HCT116 (cell line): ENCODE measurements at regions not wholly inside any gene's neighbourhood (a gene's known extent, or its start where the extent isn't known, plus 50 kb on each side); places are given as distances from the start of the nearest gene placed in this dataset.

Source experiments
- CEBPB ChIP-seq: IDR thresholded peaks from 2 replicates; pipeline ENCODE4 v1.6.1; 2012; ENCODE audit warnings: low read depth
- ELF1 ChIP-seq: IDR thresholded peaks from 2 replicates; pipeline ENCODE4 v1.6.1; 2012; ENCODE audit warnings: low read depth, borderline replicate concordance
- JUND ChIP-seq: IDR thresholded peaks from 2 replicates; pipeline ENCODE4 v1.6.1; 2012
- POLR2A ChIP-seq: IDR thresholded peaks from 2 replicates; pipeline ENCODE4 v1.7.0; 2011; ENCODE audit warnings: borderline replicate concordance; ENCODE audit not compliant: insufficient read depth, insufficient read length; ENCODE audit errors: extremely low read depth
- YY1 ChIP-seq: IDR thresholded peaks from 2 replicates; pipeline ENCODE4 v1.6.1; 2011; ENCODE audit warnings: low read length, low read depth, moderate library complexity, mild to moderate bottlenecking; ENCODE audit not compliant: insufficient replicate concordance; ENCODE audit errors: extremely low read depth
- TF ChIP-seq, protein P1 (sequence below), 3 experiments: fragments of 200-600 bp in 1 of 3; sonication (generic) in 1 of 3; IDR thresholded peaks in 2 of 3; conservative IDR thresholded peaks in 1 of 3; 2 replicates each; pipeline ENCODE4 v1.5.1; 2012 to 2017; ENCODE audit warnings: low read depth in 2 of 3, low read length in 2 of 3, antibody characterized with exemption in 1 of 3, borderline replicate concordance in 1 of 3, control low read depth in 1 of 3, mild to moderate bottlenecking in 1 of 3, mixed read lengths in 1 of 3, mixed run types in 1 of 3, moderate library complexity in 1 of 3; ENCODE audit not compliant: insufficient read depth in 1 of 3
- TF ChIP-seq, protein P2 (sequence below): IDR thresholded peaks from 2 replicates; pipeline ENCODE4 v1.6.1; 2012
- TF ChIP-seq, protein P3 (sequence below): IDR thresholded peaks from 2 replicates; pipeline ENCODE4 v1.6.1; 2012; ENCODE audit warnings: low read depth
- TF ChIP-seq, protein P4 (sequence below): IDR thresholded peaks from 2 replicates; pipeline ENCODE4 v1.6.1; 2012

DNA sequence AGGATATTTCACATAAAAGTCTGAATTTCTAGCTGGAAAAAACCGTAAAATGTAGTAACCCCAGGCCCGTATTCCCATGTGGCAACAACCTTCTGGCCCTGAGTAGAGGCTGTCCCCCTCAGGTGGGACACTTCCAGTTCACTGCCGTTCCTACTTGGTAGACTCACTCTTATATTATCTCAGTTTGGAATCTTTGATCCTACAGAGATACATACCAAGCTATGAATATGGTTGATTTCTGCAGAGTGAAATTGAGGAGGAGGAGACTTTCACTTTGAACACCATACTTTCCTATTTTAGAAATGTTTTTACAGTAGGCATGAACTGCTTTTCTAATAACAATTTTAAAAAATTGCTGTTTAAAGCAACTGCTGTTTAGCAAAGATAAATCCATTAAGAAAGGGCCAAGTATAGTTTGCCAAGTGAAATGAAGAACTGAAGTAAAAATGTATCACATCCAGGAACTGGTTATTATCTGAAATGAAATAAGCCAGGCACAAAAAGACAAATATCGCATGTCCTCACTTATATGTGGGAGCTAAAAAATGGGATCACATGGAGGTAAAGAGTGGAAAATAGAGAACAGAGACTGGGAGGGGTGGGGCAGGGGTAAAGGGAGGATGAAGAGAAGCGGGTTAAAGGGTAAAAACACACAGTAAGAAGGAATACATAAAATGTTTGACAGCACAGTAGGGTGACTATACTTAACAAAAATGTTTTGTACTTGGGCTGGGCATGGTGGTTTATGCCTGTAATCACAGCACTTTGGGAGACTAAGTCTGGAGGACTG lies 92.8 kb upstream of the METAP2 start:
- TF ChIP-seq, protein P1, sequence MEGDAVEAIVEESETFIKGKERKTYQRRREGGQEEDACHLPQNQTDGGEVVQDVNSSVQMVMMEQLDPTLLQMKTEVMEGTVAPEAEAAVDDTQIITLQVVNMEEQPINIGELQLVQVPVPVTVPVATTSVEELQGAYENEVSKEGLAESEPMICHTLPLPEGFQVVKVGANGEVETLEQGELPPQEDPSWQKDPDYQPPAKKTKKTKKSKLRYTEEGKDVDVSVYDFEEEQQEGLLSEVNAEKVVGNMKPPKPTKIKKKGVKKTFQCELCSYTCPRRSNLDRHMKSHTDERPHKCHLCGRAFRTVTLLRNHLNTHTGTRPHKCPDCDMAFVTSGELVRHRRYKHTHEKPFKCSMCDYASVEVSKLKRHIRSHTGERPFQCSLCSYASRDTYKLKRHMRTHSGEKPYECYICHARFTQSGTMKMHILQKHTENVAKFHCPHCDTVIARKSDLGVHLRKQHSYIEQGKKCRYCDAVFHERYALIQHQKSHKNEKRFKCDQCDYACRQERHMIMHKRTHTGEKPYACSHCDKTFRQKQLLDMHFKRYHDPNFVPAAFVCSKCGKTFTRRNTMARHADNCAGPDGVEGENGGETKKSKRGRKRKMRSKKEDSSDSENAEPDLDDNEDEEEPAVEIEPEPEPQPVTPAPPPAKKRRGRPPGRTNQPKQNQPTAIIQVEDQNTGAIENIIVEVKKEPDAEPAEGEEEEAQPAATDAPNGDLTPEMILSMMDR (IDR thresholded peaks at IDR 0.05 in 2 of 3, conservative IDR thresholded peaks at IDR 0.05 in 1 of 3; ENCODE audit: borderline replicate concordance in 1 of 3, insufficient read depth in 1 of 3, low read depth in 2 of 3, low read length in 2 of 3): no peak
- no peak for TF ChIP-seq JUND
- TF ChIP-seq YY1: no peak
- TF ChIP-seq, protein P2, sequence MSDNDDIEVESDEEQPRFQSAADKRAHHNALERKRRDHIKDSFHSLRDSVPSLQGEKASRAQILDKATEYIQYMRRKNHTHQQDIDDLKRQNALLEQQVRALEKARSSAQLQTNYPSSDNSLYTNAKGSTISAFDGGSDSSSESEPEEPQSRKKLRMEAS: no peak
- TF ChIP-seq, protein P3, sequence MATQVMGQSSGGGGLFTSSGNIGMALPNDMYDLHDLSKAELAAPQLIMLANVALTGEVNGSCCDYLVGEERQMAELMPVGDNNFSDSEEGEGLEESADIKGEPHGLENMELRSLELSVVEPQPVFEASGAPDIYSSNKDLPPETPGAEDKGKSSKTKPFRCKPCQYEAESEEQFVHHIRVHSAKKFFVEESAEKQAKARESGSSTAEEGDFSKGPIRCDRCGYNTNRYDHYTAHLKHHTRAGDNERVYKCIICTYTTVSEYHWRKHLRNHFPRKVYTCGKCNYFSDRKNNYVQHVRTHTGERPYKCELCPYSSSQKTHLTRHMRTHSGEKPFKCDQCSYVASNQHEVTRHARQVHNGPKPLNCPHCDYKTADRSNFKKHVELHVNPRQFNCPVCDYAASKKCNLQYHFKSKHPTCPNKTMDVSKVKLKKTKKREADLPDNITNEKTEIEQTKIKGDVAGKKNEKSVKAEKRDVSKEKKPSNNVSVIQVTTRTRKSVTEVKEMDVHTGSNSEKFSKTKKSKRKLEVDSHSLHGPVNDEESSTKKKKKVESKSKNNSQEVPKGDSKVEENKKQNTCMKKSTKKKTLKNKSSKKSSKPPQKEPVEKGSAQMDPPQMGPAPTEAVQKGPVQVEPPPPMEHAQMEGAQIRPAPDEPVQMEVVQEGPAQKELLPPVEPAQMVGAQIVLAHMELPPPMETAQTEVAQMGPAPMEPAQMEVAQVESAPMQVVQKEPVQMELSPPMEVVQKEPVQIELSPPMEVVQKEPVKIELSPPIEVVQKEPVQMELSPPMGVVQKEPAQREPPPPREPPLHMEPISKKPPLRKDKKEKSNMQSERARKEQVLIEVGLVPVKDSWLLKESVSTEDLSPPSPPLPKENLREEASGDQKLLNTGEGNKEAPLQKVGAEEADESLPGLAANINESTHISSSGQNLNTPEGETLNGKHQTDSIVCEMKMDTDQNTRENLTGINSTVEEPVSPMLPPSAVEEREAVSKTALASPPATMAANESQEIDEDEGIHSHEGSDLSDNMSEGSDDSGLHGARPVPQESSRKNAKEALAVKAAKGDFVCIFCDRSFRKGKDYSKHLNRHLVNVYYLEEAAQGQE: no peak
- TF ChIP-seq, protein P4, sequence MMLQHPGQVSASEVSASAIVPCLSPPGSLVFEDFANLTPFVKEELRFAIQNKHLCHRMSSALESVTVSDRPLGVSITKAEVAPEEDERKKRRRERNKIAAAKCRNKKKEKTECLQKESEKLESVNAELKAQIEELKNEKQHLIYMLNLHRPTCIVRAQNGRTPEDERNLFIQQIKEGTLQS: no peak
- no peak for TF ChIP-seq CEBPB
- no peak for TF ChIP-seq ELF1
- no peak for TF ChIP-seq POLR2A
